Pancreas (tissue), 10 donors: ENCODE measurements at regions not wholly inside any gene's neighbourhood (a gene's known extent, or its start where the extent isn't known, plus 50 kb on each side); places are given as distances from the start of the nearest gene placed in this dataset.

Experiments used
- ATAC-seq, 4 donors: fragments of 200-7000 bp; cut with Tn5 transposase; one replicate each; pipeline versions ENCODE4 v1.8.0 to v1.9.1; 2020; ENCODE audit warnings: mild to moderate bottlenecking in 4 of 4, moderate library complexity in 4 of 4
- DNase-seq, 6 donors: peaks; one replicate each; pipeline ENCODE4 v3.0.0-alpha.2; 2020
- FAIRE-seq: peaks from 2 replicates; lab custom pipeline; 2012; peaks lifted over from hg19 to GRCh38; lab: Jason Lieb, UNC
- H3K27ac ChIP-seq, 4 donors: fragments of 200-600 bp; sonication (generic); 1 replicate in 3 of 4; 2 replicates in 1 of 4; pipeline versions ENCODE4 v1.5.0 to v1.8.0; 2020
- H3K27me3 ChIP-seq, 4 donors: fragments of 200-600 bp; one replicate each; pipeline ENCODE4 v1.8.0; 2021
- H3K36me3 ChIP-seq, 3 donors: fragments of 200-600 bp; sonication (generic) in 1 of 3; one replicate each; pipeline versions ENCODE4 v1.5.0 to v1.8.0; 2020 to 2021
- H3K4me1 ChIP-seq, 3 donors: fragments of 200-600 bp; one replicate each; pipeline ENCODE4 v1.8.0; 2021
- H3K4me3 ChIP-seq, 4 donors: fragments of 200-600 bp; sonication (generic) in 2 of 4; one replicate each; pipeline versions ENCODE4 v1.5.0 to v1.8.0; 2020 to 2021
- H3K9me3 ChIP-seq, 4 donors: fragments of 200-600 bp; one replicate each; pipeline ENCODE4 v1.8.0; 2021
- WGBS, 2 donors: extraction: QIAGEN DNeasy Blood & Tissue Kit; methylation state at CpG; one replicate each; pipeline ENCODE4 v1.1.7; 2013; 5-methylcytosine and 5-hydroxymethylcytosine counted together
- intact Hi-C, 3 donors: fragments of 100-400 bp; cut with DNase I; formaldehyde crosslinking; loops; one replicate each; pipeline versions ENCODE4 v1.11.1 to v1.14.2; 2022
- TF ChIP-seq, protein P1 (sequence below), 4 donors: fragments of 200-600 bp; sonication (generic) in 3 of 4; IDR thresholded peaks; one replicate each; pipeline versions ENCODE4 v1.5.0 to v1.8.0; 2021; ENCODE audit warnings: antibody characterized with exemption in 4 of 4
- donor health status: healthy with polysubstance abuse.
- donor health status: DM: no; HTN: no; CAD: no; lungs with moderate emphysema.
- donor health status: DM: no; HTN: no; CAD: no.
- donor health status: control.
- donor health status: control.
- donor health status: Bipolar disorder and iron deficiency.
- donor health status: DM: yes; HTN: yes; CAD: no.
- donor health status: DM: no; HTN: no; CAD: no.
- donor health status: DM: no; HTN: no; CAD: no.
- donor health status: DM: yes; HTN: yes; CAD: no.

GRCh38 chr4:59525885-59526284 lies 1674.2 kb upstream of the ADGRL3 start:
- TF ChIP-seq, protein P1, sequence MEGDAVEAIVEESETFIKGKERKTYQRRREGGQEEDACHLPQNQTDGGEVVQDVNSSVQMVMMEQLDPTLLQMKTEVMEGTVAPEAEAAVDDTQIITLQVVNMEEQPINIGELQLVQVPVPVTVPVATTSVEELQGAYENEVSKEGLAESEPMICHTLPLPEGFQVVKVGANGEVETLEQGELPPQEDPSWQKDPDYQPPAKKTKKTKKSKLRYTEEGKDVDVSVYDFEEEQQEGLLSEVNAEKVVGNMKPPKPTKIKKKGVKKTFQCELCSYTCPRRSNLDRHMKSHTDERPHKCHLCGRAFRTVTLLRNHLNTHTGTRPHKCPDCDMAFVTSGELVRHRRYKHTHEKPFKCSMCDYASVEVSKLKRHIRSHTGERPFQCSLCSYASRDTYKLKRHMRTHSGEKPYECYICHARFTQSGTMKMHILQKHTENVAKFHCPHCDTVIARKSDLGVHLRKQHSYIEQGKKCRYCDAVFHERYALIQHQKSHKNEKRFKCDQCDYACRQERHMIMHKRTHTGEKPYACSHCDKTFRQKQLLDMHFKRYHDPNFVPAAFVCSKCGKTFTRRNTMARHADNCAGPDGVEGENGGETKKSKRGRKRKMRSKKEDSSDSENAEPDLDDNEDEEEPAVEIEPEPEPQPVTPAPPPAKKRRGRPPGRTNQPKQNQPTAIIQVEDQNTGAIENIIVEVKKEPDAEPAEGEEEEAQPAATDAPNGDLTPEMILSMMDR (IDR thresholded peaks at IDR 0.05) = no peak
- no peaks in the 10 kb centered on the region for H3K27me3 ChIP-seq
- DNase-seq (no peak), ATAC-seq (no peak), FAIRE-seq (no peak)
- no peaks in the 10 kb centered on the region for H3K4me1 ChIP-seq
- intact Hi-C loops = no loop called here
- no peaks in the 10 kb centered on the region for H3K36me3 ChIP-seq
- no peak overlapping the region for H3K27ac ChIP-seq
- H3K4me3 ChIP-seq = no peak overlapping the region
- no peaks in the 10 kb centered on the region for H3K9me3 ChIP-seq

- ATAC-seq (no peak), DNase-seq (no peak), FAIRE-seq (no peak)
- 60 to 71% methylated on average over 1 of the region's 1 CpG for WGBS, 2 donors
- H3K36me3 ChIP-seq = no peaks in the 10 kb centered on the region
- H3K4me1 ChIP-seq = peaks cover 0 to 2% (median 2%) of the 10 kb centered on the region in 3 donors
- intact Hi-C loops = no loop called here
- H3K27ac ChIP-seq = no peak overlapping the region
- H3K27me3 ChIP-seq = no peaks in the 10 kb centered on the region
- no peaks in the 10 kb centered on the region for H3K9me3 ChIP-seq
- H3K4me3 ChIP-seq = no peak overlapping the region
- TF ChIP-seq, protein P1 (IDR thresholded peaks at IDR 0.05) = no peak
These were observed 1664.6 kb upstream of the ADGRL3 start for GRCh38 chr4:59535541-59535940.

DNA sequence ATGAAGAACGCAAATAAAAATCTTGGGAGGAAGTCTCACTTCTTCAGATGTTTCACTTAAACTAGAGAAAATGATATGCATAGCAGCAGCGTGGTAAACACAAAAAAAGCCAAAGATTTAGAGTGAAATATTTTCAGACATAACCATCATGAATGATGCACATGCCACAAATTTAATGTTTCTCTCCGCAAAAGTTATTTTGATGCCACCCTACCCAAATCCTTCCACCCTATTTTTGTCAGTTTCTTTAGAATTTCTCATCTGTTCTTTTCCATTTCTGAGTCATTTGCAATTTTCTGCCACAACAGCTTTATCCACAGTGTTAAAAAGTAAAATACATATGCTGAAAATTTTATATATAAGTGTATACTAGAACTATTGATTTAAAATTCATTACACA lies 1663.7 kb upstream of the ADGRL3 start:
- no peaks in the 10 kb centered on the region for H3K9me3 ChIP-seq
- DNase-seq (no peak), ATAC-seq (no peak), FAIRE-seq (no peak)
- TF ChIP-seq, protein P1 (IDR thresholded peaks at IDR 0.05) = no peak
- H3K36me3 ChIP-seq = no peaks in the 10 kb centered on the region
- intact Hi-C loops = no loop called here
- peaks cover 0 to 5% (median 4%) of the 10 kb centered on the region in 3 donors for H3K4me1 ChIP-seq
- no peak overlapping the region for H3K27ac ChIP-seq
- no peak overlapping the region for H3K4me3 ChIP-seq
- H3K27me3 ChIP-seq = no peaks in the 10 kb centered on the region
- WGBS, 2 donors = 79 to 86% methylated on average over 3 of the region's 3 CpGs

DNA sequence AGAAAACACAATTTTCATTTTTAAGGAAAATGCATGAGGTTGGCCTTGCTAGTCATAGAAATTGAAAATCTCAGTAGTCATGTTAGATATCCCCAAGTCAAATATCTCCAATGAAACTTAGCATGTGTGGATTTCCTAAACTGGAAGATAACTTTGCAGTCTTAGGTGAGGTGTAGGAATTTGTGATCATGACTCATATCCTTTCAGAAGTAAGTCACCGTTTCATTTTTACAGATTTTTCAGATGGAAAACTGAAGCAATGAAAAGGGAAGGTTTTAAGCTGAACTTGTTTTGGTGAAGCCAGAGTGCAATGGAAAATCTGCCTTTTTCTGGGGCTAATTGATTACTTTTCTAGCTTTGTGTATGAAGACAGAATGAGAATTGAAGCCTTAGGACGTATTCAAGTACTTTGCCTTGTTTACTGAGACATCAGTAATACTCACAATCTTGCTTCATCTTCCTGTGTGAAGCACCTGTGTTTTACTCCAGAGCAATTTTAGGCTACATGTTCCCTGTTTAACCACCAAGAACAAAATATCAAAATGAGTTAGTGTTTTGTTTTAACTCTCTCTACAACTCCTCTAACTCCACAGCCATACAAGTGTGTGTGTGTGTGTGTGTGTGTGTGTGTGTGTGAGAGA lies 1662.8 kb upstream of the ADGRL3 start:
- TF ChIP-seq, protein P1 (IDR thresholded peaks at IDR 0.05) = no peak
- FAIRE-seq = no peak
- intact Hi-C loops = no loop called here

DNA sequence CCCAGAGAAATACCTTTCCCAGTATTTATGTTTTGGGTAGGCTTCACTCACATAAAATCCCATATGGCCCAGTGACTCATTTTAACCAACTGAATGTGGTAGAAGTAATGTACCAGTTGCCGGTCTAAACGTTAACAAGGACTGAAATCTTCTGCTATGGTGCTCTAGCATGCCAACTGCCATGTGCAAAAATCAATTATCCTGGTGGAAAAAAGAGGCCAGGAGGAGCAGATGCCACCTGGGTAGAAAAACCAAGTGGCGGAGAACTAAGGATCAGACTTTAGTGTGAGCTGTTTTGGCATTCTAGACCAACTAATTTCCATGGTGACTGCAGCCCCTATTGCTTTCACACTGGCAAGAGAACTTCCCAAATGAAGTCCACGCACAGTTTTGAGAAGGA lies 1660.7 kb upstream of the ADGRL3 start:
- intact Hi-C loops = no loop called here
- no peak for FAIRE-seq
- DNase-seq = no peak
- Histone ChIP-seq H3K36me3 (no peaks in the 10 kb centered on the region), H3K27me3 (no peaks in the 10 kb centered on the region), H3K4me1 (peaks cover 0 to 5% (median 4%) of the 10 kb centered on the region in 3 donors), H3K9me3 (no peaks in the 10 kb centered on the region), H3K27ac (no peak overlapping the region), H3K4me3 (no peak overlapping the region)
- 90 to 92% methylated on average over 4 of the region's 4 CpGs for WGBS, 2 donors
- TF ChIP-seq, protein P1 (IDR thresholded peaks at IDR 0.05) = no peak
- ATAC-seq = no peak

More for the DNA sequence above, 1662.8 kb upstream of the ADGRL3 start:
- Histone ChIP-seq H3K27ac (no peak overlapping the region), H3K4me3 (no peak overlapping the region), H3K36me3 (no peaks in the 10 kb centered on the region), H3K9me3 (no peaks in the 10 kb centered on the region), H3K4me1 (peaks cover 0 to 5% (median 4%) of the 10 kb centered on the region in 3 donors), H3K27me3 (no peaks in the 10 kb centered on the region)
- ATAC-seq (no peak), DNase-seq (no peak)
- 46 to 54% methylated on average over 2 of the region's 2 CpGs for WGBS, 2 donors
